ENCODE measurements at regions not wholly inside any gene's neighbourhood (a gene's known extent, or its start where the extent isn't known, plus 50 kb on each side); places are given as distances from the start of the nearest gene placed in this dataset.

DNA sequence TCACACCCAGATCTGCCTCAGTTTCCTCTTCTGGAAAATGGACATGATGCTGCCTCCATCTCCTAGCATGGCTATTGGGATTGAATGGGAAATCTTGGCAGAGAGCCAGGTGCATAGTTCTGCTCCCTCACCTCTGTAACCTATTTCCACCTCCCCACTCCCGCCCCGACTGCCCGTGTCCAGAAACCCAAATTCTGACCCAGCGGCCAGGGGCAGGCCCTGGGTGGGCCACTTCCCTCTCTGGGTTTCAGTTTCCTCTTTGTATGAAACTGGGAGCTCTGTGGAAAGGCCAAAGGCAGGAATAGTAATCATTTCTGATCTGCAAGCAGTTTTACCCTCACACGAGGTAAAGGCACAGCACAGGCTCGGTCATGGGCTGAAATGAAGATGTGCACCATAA is 74.1 kb upstream of the DUSP5 start:
- Histone ChIP-seq H3K9ac (ENCODE audit: control insufficient read depth, insufficient read depth, low read length) (no peak overlapping the region), H3K27me3 (replicated peaks in 1 of 2; ENCODE audit: control insufficient read depth in 2 of 2, insufficient read depth in 2 of 2, low read length in 1 of 2) (no peaks in the 10 kb centered on the region), H3K4me3 (no peak overlapping the region), H3K36me3 (ENCODE audit: control insufficient read depth in 2 of 2, insufficient read depth in 2 of 2, low read length in 1 of 2) (no peaks in the 10 kb centered on the region), H3K79me2 (ENCODE audit: control insufficient read depth, insufficient read depth, low read length) (no peaks in the 10 kb centered on the region), H3K4me1 (ENCODE audit: control insufficient read depth, insufficient read depth, low read length) (peaks cover 73% of the 10 kb centered on the region), H3K9me3 (replicated peaks; ENCODE audit: control insufficient read depth, insufficient read depth, low read length) (no peaks in the 10 kb centered on the region), H3K27ac (ENCODE audit: control insufficient read depth, insufficient read depth) (peak overlapping the region; percentile 5), H3K4me2 (ENCODE audit: control insufficient read depth, insufficient read depth) (peak overlapping the region; percentile 21; the same call in 1 of the 2 replicates), H4K20me1 (ENCODE audit: control insufficient read depth, insufficient read depth) (no peaks in the 10 kb centered on the region), H2AFZ (ENCODE audit: control insufficient read depth, low read depth, low read length) (no peak overlapping the region)
- in situ Hi-C loops (cut with MboI), result no loop called here
- DNase-seq (ENCODE audit: low read depth, low spot score) (no peak), ATAC-seq (peak; percentile 3), FAIRE-seq (peak; percentile 23)
- WGBS (ENCODE audit: insufficient coverage, insufficient replicate concordance, low lambda C conversion rate, missing lambda C conversion rate), result 29% methylated on average over 6 of the region's 6 CpGs
- POLR2A ChIA-PET, result interaction anchor here (0.6 to 1.2 kb wide), 4 partner anchors 65 to 448 kb away, joined by 3 to 4 read pairs (median 3); partner anchors contain the start of gene PDCD4
- BruUV-seq (replicated peaks), result no TSS peak
- intact Hi-C loops (cut with micrococcal nuclease; ENCODE audit: unreplicated experiment), result no loop called here
- CTCF ChIA-PET, result no interaction called here
- RAD21 ChIA-PET (ENCODE audit: unreplicated experiment), result interaction anchor here (1.0 to 5.0 kb wide), 7 partner anchors 11 to 100 kb away, joined by 3 to 31 read pairs (median 8); no protein-coding TSS in a partner anchor
- SMC1A ChIA-PET (ENCODE audit: uncharacterized antibody, unreplicated experiment), result interaction anchor here (0.7 to 13.3 kb wide), 11 partner anchors 8 to 98 kb away, joined by 3 to 283 read pairs (median 5); no protein-coding TSS in a partner anchor
- TF ChIP-seq EP300 (IDR thresholded peaks at IDR 0.05; ENCODE audit: borderline replicate concordance in 1 of 2, control insufficient read depth in 1 of 2, low read depth in 2 of 2, low read length in 2 of 2), result no peak
- no peak for TF ChIP-seq ZNF274 (IDR thresholded peaks at IDR 0.05; ENCODE audit: insufficient read depth, insufficient read length)
- no peak for TF ChIP-seq POU2F2 (IDR thresholded peaks at IDR 0.05; ENCODE audit: borderline replicate concordance, low read depth, low read length)
- TF ChIP-seq, protein P1, sequence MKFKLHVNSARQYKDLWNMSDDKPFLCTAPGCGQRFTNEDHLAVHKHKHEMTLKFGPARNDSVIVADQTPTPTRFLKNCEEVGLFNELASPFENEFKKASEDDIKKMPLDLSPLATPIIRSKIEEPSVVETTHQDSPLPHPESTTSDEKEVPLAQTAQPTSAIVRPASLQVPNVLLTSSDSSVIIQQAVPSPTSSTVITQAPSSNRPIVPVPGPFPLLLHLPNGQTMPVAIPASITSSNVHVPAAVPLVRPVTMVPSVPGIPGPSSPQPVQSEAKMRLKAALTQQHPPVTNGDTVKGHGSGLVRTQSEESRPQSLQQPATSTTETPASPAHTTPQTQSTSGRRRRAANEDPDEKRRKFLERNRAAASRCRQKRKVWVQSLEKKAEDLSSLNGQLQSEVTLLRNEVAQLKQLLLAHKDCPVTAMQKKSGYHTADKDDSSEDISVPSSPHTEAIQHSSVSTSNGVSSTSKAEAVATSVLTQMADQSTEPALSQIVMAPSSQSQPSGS (IDR thresholded peaks at IDR 0.05; ENCODE audit: low read length), result peak; percentile 36; the same call in 1 of the 2 replicates
- peak; percentile 62 for TF ChIP-seq IKZF1 (conservative IDR thresholded peaks at IDR 0.05)
- TF ChIP-seq CEBPB (IDR thresholded peaks at IDR 0.05; ENCODE audit: borderline replicate concordance in 1 of 2, low read depth in 2 of 2, low read length in 2 of 2), result no peak
- TF ChIP-seq YY1 (IDR thresholded peaks at IDR 0.05; ENCODE audit: low read depth, low read length), result no peak
- TF ChIP-seq NFIC (IDR thresholded peaks at IDR 0.05; ENCODE audit: low read depth, low read length), result peak; percentile 64
- TF ChIP-seq SIX5 (IDR thresholded peaks at IDR 0.05; ENCODE audit: low read depth, low read length, severe bottlenecking), result no peak
- no peak for TF ChIP-seq NFXL1 (IDR thresholded peaks at IDR 0.05; ENCODE audit: borderline replicate concordance)
- TF ChIP-seq CREM (IDR thresholded peaks at IDR 0.05; ENCODE audit: low read depth), result peak; percentile 43; the same call in 1 of the 2 replicates
- no peak for TF ChIP-seq ZBED1 (IDR thresholded peaks at IDR 0.05; ENCODE audit: borderline replicate concordance)
- TF ChIP-seq RBBP5 (conservative IDR thresholded peaks at IDR 0.05), result no peak
- TF ChIP-seq ETV6 (conservative IDR thresholded peaks at IDR 0.05 in 1 of 2, IDR thresholded peaks at IDR 0.05 in 1 of 2; ENCODE audit: borderline replicate concordance in 1 of 2, low read depth in 1 of 2), result peak in 1 of 2 experiments; percentile 90; a peak in 2 of 4 replicates
- peak; percentile 33; the same call in 1 of the 2 replicates for TF ChIP-seq TCF12 (IDR thresholded peaks at IDR 0.05; ENCODE audit: low read depth, low read length)
- TF ChIP-seq EGR1 (IDR thresholded peaks at IDR 0.05; ENCODE audit: borderline replicate concordance in 1 of 2, low read depth in 2 of 2, low read length in 2 of 2), result peak in 1 of 2 experiments; percentile 46; a peak in 1 of 3 replicates
- peak; percentile 82 for TF ChIP-seq SPI1 (IDR thresholded peaks at IDR 0.05; ENCODE audit: borderline replicate concordance, insufficient read depth, low read depth, low read length)
- TF ChIP-seq ZNF24 (IDR thresholded peaks at IDR 0.05), result no peak
- TF ChIP-seq STAT3 (IDR thresholded peaks at IDR 0.05; ENCODE audit: low read depth, low read length), result no peak
- 0 out of 2 replicates have a peak, but pooled peaks have one; percentile 23 for TF ChIP-seq DPF2 (IDR thresholded peaks at IDR 0.05)
- TF ChIP-seq SIN3A (IDR thresholded peaks at IDR 0.05; ENCODE audit: low read depth, low read length), result no peak
- TF ChIP-seq, protein P2, sequence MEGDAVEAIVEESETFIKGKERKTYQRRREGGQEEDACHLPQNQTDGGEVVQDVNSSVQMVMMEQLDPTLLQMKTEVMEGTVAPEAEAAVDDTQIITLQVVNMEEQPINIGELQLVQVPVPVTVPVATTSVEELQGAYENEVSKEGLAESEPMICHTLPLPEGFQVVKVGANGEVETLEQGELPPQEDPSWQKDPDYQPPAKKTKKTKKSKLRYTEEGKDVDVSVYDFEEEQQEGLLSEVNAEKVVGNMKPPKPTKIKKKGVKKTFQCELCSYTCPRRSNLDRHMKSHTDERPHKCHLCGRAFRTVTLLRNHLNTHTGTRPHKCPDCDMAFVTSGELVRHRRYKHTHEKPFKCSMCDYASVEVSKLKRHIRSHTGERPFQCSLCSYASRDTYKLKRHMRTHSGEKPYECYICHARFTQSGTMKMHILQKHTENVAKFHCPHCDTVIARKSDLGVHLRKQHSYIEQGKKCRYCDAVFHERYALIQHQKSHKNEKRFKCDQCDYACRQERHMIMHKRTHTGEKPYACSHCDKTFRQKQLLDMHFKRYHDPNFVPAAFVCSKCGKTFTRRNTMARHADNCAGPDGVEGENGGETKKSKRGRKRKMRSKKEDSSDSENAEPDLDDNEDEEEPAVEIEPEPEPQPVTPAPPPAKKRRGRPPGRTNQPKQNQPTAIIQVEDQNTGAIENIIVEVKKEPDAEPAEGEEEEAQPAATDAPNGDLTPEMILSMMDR (IDR thresholded peaks at IDR 0.05 in 2 of 3, conservative IDR thresholded peaks at IDR 0.05 in 1 of 3; ENCODE audit: control insufficient read depth in 2 of 3, extremely low read depth in 1 of 3, insufficient read depth in 1 of 3, low read depth in 3 of 3, low read length in 3 of 3), result no peak
